ENCODE measurements at regions not wholly inside any gene's neighbourhood (a gene's known extent, or its start where the extent isn't known, plus 50 kb on each side); places are given as distances from the start of the nearest gene placed in this dataset.

DNA sequence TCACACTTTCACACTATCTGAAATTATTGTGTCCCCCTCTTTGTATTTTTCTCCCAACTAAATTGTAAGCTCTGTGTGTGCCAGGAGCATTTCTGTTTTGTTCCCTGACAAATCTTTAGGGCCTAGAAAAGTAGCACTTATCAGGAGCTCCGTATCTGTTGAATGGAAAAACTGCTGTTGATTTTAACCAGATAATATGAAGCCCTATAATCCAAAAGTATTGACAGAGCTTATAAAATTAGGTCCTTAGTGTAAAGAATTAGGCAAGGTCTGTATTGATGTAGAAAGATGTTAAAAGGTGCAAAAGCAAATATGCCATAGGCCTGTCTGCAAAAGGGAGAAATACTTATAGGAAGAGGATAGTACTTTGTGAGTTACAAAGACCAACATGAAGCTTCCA is 109.4 kb upstream of the ISL1 start:
- Histone ChIP-seq H3K27ac (no peak overlapping the region), H3K4me2 (no peak overlapping the region), H3K9me3 (replicated peaks in 1 of 11) (no peaks in the 10 kb centered on the region), H4K20me1 (no peaks in the 10 kb centered on the region), H3K27me3 (no peaks in the 10 kb centered on the region), H3K36me3 (no peaks in the 10 kb centered on the region), H3K9ac (no peak overlapping the region), H3K4me3 (no peak overlapping the region), H3K4me1 (no peaks in the 10 kb centered on the region)
- TF ChIP-seq Cebpa-rat (IDR thresholded peaks at IDR 0.05), result no peak

DNA sequence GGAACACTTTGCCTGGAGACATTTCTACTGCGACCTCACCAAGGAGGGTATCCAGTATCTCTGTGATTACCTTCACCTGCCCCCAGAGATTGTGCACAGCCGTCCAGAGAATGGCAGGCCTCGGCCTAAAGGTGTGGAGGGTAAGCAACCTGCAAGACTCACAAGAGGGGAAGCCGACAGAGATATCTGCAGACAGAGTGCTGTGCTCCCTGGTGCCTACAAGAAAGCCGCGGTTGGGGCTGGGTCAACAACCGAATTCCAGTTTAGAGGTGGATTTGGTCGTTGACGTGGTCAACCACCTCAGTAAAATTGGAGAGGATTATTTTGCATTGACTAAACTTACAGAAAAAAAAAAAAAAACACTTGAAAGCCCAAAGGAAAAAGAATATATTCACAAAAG is 107.8 kb upstream of the ISL1 start:
- Histone ChIP-seq H3K27me3 (no peaks in the 10 kb centered on the region), H3K4me3 (no peak overlapping the region), H3K36me3 (no peaks in the 10 kb centered on the region), H3K4me1 (no peaks in the 10 kb centered on the region), H3K9ac (no peak overlapping the region), H4K20me1 (no peaks in the 10 kb centered on the region), H3K27ac (no peak overlapping the region), H3K9me3 (replicated peaks in 1 of 11) (no peaks in the 10 kb centered on the region), H3K4me2 (no peak overlapping the region)
- TF ChIP-seq Cebpa-rat (IDR thresholded peaks at IDR 0.05), result no peak

DNA sequence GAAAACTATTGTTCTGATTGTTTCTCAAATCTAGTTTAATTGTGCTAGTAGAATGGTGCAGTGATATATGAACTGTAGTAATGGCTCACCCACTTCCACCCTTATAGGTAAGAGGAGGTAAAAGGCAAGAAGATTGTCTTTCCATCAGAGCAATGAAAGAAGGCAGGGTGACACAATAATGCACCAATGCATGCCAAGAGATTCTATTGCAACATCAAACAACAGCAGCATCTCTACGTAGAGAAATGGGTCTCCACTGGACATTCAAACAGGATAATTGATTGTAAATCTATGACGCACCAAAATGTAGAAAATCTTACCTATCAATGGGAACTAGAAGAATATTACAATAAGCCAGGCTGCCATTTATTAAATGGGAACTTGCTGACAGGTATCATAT is 107.0 kb upstream of the ISL1 start:
- no peaks in the 10 kb centered on the region for H4K20me1 ChIP-seq
- H3K4me3 ChIP-seq, result no peak overlapping the region
- no peaks in the 10 kb centered on the region for H3K4me1 ChIP-seq
- no peak overlapping the region for H3K4me2 ChIP-seq
- no peaks in the 10 kb centered on the region for H3K9me3 ChIP-seq (replicated peaks in 1 of 11)
- no peaks in the 10 kb centered on the region for H3K27me3 ChIP-seq
- H3K9ac ChIP-seq, result no peak overlapping the region
- H3K36me3 ChIP-seq, result no peaks in the 10 kb centered on the region
- TF ChIP-seq Cebpa-rat (IDR thresholded peaks at IDR 0.05), result no peak
- no peak overlapping the region for H3K27ac ChIP-seq

DNA sequence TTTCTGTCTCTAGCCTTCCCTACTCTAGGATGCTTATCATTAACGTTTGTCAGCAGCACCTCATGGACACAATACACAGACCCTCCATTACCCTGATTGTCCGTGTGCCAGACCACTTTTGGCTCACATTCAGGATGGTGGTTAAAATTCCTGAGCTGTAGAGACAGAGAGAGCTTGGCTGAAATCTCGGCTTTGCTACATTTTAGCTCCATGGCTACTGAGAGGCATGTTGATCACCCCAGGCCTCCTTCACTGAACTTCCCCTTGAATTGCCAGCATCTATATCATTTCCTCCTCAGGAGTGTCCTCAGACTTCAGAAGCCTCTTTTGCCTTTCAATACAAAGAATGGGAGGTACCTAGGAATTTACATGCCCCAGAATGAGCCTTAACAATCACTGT is 104.7 kb upstream of the ISL1 start:
- no peaks in the 10 kb centered on the region for H3K4me1 ChIP-seq
- TF ChIP-seq Cebpa-rat (IDR thresholded peaks at IDR 0.05), result no peak
- H3K4me2 ChIP-seq, result no peak overlapping the region
- no peaks in the 10 kb centered on the region for H3K36me3 ChIP-seq
- H3K9me3 ChIP-seq (replicated peaks in 1 of 11), result no peaks in the 10 kb centered on the region
- no peak overlapping the region for H3K9ac ChIP-seq
- no peak overlapping the region for H3K27ac ChIP-seq
- H3K4me3 ChIP-seq, result no peak overlapping the region
- H4K20me1 ChIP-seq, result no peaks in the 10 kb centered on the region
- no peaks in the 10 kb centered on the region for H3K27me3 ChIP-seq

DNA sequence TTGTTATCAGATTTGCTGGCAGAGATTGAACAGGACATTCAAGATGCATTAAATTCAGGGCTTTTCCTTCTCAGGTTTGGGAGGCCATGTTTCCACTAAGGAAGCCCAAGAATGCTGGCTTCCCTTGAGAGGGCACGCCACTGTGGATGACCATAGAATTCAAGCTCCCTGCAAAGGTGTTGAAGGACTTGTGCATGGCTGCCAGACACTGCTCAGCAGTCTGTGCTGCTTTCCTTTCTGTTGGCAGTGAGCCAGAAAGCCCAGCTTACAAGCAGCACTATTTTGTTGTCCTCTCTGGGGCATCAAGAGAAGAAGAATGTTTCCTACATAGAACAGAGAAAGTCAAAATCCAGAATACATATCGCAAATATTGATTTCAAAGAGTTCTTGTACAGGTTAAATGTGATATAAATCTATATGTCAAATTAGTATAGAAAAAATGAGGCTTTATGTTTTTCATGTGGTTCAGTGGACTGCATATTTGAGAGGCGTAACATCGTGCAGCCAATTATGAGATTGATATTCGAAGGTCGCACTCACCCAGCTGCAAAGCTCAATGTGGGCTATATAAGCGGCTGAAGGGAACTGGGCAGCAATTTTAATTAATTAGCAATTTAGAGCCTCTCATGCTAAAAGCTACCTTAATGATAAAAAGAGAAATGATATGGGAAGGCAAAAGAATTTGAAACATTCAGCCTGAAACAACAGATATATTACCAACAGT is 103.1 kb upstream of the ISL1 start:
- no peak for TF ChIP-seq Cebpa-rat (IDR thresholded peaks at IDR 0.05)
- no peak overlapping the region for H3K27ac ChIP-seq
- no peaks in the 10 kb centered on the region for H4K20me1 ChIP-seq
- no peaks in the 10 kb centered on the region for H3K9me3 ChIP-seq (replicated peaks in 1 of 11)
- H3K4me3 ChIP-seq, result no peak overlapping the region
- H3K4me1 ChIP-seq, result no peaks in the 10 kb centered on the region
- H3K36me3 ChIP-seq, result no peaks in the 10 kb centered on the region
- no peak overlapping the region for H3K4me2 ChIP-seq
- no peak overlapping the region for H3K9ac ChIP-seq
- no peaks in the 10 kb centered on the region for H3K27me3 ChIP-seq

DNA sequence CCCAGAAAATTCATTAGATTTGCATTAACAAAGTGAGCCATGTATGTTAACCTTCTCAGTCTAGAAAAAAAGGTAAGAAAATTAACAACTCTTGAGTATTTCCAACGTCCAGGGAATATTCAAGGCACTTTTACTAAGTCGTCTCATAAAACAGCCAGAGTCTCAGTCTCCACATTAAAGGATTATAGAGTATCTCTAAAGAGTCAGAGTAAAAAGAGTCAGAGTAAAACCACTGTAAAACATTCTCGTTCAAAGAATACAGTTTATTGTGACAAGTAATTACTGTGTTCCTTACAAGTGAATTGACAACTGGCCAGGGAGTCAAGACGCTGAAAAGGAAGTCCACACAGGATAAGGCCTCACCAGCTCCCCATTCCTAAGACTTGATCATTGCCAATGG is 97.2 kb upstream of the ISL1 start:
- no peak overlapping the region for H3K4me2 ChIP-seq
- H3K4me3 ChIP-seq, result no peak overlapping the region
- H3K27me3 ChIP-seq, result no peaks in the 10 kb centered on the region
- no peak overlapping the region for H3K27ac ChIP-seq
- H3K9ac ChIP-seq, result no peak overlapping the region
- no peaks in the 10 kb centered on the region for H3K36me3 ChIP-seq
- no peaks in the 10 kb centered on the region for H3K9me3 ChIP-seq (replicated peaks in 1 of 11)
- no peaks in the 10 kb centered on the region for H4K20me1 ChIP-seq
- no peak for TF ChIP-seq Cebpa-rat (IDR thresholded peaks at IDR 0.05)
- H3K4me1 ChIP-seq, result no peaks in the 10 kb centered on the region

DNA sequence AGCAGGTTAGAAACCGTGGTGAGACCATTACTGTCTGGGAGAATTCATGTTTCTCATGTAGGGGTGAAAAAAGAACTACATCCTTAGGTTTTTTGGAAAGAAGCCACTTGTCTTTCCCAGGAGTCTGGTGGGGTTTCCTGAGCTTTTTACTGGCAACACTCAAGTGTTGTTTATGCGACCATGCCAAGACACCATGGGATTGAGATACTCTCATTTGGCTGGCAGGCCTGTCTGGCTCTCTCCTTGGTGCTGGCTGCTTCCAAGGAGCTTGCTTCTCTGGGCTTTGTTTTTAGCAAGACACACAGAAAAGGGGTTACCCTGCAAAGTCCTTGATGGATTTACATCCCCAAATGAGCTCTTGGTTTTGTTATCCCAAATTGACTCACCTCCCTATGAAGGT is 80.9 kb upstream of the ISL1 start:
- no peak overlapping the region for H3K4me2 ChIP-seq
- TF ChIP-seq Cebpa-rat (IDR thresholded peaks at IDR 0.05), result no peak
- no peaks in the 10 kb centered on the region for H3K4me1 ChIP-seq

DNA sequence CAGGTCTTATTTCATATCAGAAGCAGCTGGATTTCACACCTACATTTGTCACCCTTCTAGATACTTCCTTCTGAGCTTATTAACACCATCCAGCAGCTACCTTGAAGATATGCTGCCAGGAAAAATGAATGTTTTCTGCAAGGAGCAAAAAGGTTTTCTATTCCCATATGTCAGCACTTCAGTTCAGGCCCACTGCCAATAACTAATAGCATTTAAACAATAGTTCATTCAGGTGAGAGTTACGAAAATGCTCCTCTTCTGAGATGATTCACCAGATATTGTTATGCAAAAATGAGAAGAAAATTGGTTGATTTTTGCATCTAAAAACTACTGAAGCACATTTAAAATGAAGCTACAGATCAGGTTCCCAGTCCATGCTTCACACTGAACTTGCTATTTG is 56.4 kb upstream of the ISL1 start:
- Histone ChIP-seq H4K20me1 (no peaks in the 10 kb centered on the region), H3K9me3 (replicated peaks in 1 of 11) (no peaks in the 10 kb centered on the region)

More for the DNA sequence above, 80.9 kb upstream of the ISL1 start:
- Histone ChIP-seq H3K4me3 (no peak overlapping the region), H3K9ac (no peak overlapping the region), H3K36me3 (no peaks in the 10 kb centered on the region), H3K27ac (no peak overlapping the region), H3K27me3 (no peaks in the 10 kb centered on the region), H4K20me1 (no peaks in the 10 kb centered on the region), H3K9me3 (replicated peaks in 1 of 11) (peaks cover 0 to 15% (median 9%) of the 10 kb centered on the region in 11 experiments; a peak in 15 of 22 replicates)

More for the DNA sequence above, 56.4 kb upstream of the ISL1 start:
- Histone ChIP-seq H3K4me3 (no peak overlapping the region), H3K27ac (no peak overlapping the region), H3K36me3 (no peaks in the 10 kb centered on the region), H3K9ac (no peak overlapping the region), H3K4me2 (no peak overlapping the region), H3K4me1 (no peaks in the 10 kb centered on the region; a peak in 1 of 20 replicates), H3K27me3 (no peaks in the 10 kb centered on the region)
- no peak for TF ChIP-seq Cebpa-rat (IDR thresholded peaks at IDR 0.05)

Measured in BLaER1 treated with 17β-estradiol and CSF1 and Interleukin-3, amounts not matched to agents 10 nM and 100 nM (cell line).